Adipocyte (in vitro differentiated cells): ENCODE measurements at regions not wholly inside any gene's neighbourhood (a gene's known extent, or its start where the extent isn't known, plus 50 kb on each side); places are given as distances from the start of the nearest gene placed in this dataset.
"Not testable (repeated sequence)": the region's sequence is repeated elsewhere in the genome, so short reads cannot be mapped to it uniquely, and the experiment has no call there.

Source experiments
- DNase-seq: peaks from one replicate; pipeline ENCODE4 v3.0.0-alpha.2; 2015; ENCODE audit warnings: low read depth
- H3K27me3 ChIP-seq: replicated peaks from 2 replicates; pipeline ENCODE4 v1.7.0; 2013; ENCODE audit warnings: mild to moderate bottlenecking, low read length, moderate library complexity; ENCODE audit not compliant: control insufficient read depth, insufficient read depth
- H3K36me3 ChIP-seq: 2 replicates; pipeline ENCODE4 v1.7.0; 2013; ENCODE audit warnings: low read length, mild to moderate bottlenecking, moderate library complexity; ENCODE audit not compliant: control insufficient read depth, insufficient read depth, severe bottlenecking
- H3K4me1 ChIP-seq: 2 replicates; pipeline ENCODE4 v1.7.0; 2013; ENCODE audit warnings: mild to moderate bottlenecking, low read length, moderate library complexity; ENCODE audit not compliant: control insufficient read depth, insufficient read depth
- H3K4me3 ChIP-seq: 2 replicates; pipeline ENCODE4 v1.7.0; 2013; ENCODE audit warnings: mild to moderate bottlenecking, low read length, moderate library complexity
- H3K9ac ChIP-seq: 2 replicates; pipeline ENCODE4 v1.7.0; 2013; ENCODE audit warnings: mild to moderate bottlenecking, low read length, moderate library complexity
- H3K9me3 ChIP-seq: 2 replicates; pipeline ENCODE4 v1.7.0; 2013; ENCODE audit warnings: mild to moderate bottlenecking, low read length, moderate library complexity; ENCODE audit not compliant: control insufficient read depth

GRCh38 chr16:22659933-22660332 lies 149.2 kb downstream of the NPIPB5 start:
- H3K4me3 ChIP-seq: no peak overlapping the region
- no peak overlapping the region for H3K9ac ChIP-seq
- H3K9me3 ChIP-seq: peaks cover 10% of the 10 kb centered on the region
- H3K27me3 ChIP-seq: peaks cover 52% of the 10 kb centered on the region
- H3K36me3 ChIP-seq: no peaks in the 10 kb centered on the region
- DNase-seq: no peak
- H3K4me1 ChIP-seq: no peaks in the 10 kb centered on the region

- no peaks in the 10 kb centered on the region for H3K36me3 ChIP-seq
- no peaks in the 10 kb centered on the region for H3K4me1 ChIP-seq
- no peak for DNase-seq
- H3K4me3 ChIP-seq: no peak overlapping the region
- H3K27me3 ChIP-seq: peaks cover 59% of the 10 kb centered on the region
- peaks cover 10% of the 10 kb centered on the region for H3K9me3 ChIP-seq
- H3K9ac ChIP-seq: no peak overlapping the region
Observed at GRCh38 chr16:22660441-22661160, 149.9 kb downstream of the NPIPB5 start.

- H3K9me3 ChIP-seq: peaks cover 10% of the 10 kb centered on the region
- peaks cover 65% of the 10 kb centered on the region for H3K27me3 ChIP-seq
- no peaks in the 10 kb centered on the region for H3K4me1 ChIP-seq
- no peaks in the 10 kb centered on the region for H3K36me3 ChIP-seq
- no peak overlapping the region for H3K9ac ChIP-seq
- DNase-seq: no peak
- H3K4me3 ChIP-seq: no peak overlapping the region
Observed at GRCh38 chr16:22661161-22661647, 150.5 kb downstream of the NPIPB5 start.

- peaks cover 10% of the 10 kb centered on the region for H3K9me3 ChIP-seq
- not testable (repeated sequence) for H3K4me1 ChIP-seq, DNase-seq, H3K4me3 ChIP-seq, H3K9ac ChIP-seq, H3K36me3 ChIP-seq
- peaks cover 67% of the 10 kb centered on the region for H3K27me3 ChIP-seq
Observed at GRCh38 chr16:22662958-22663357, 151.0 kb upstream of the HS3ST2 start.

- no peaks in the 10 kb centered on the region for H3K4me1 ChIP-seq
- H3K9ac ChIP-seq: no peak overlapping the region
- no peak for DNase-seq
- no peaks in the 10 kb centered on the region for H3K36me3 ChIP-seq
- H3K4me3 ChIP-seq: no peak overlapping the region
- peaks cover 10% of the 10 kb centered on the region for H3K9me3 ChIP-seq
- H3K27me3 ChIP-seq: peaks cover 67% of the 10 kb centered on the region
Observed at GRCh38 chr16:22663389-22664064, 150.4 kb upstream of the HS3ST2 start.

- no peak overlapping the region for H3K9ac ChIP-seq
- no peak for DNase-seq
- no peaks in the 10 kb centered on the region for H3K36me3 ChIP-seq
- peaks cover 68% of the 10 kb centered on the region for H3K27me3 ChIP-seq
- H3K9me3 ChIP-seq: peaks cover 10% of the 10 kb centered on the region
- no peak overlapping the region for H3K4me3 ChIP-seq
- H3K4me1 ChIP-seq: no peaks in the 10 kb centered on the region
Observed at GRCh38 chr16:22664132-22664531, 149.8 kb upstream of the HS3ST2 start.

GRCh38 chr16:22664561-22664997 lies 149.4 kb upstream of the HS3ST2 start:
- Histone ChIP-seq H3K4me3 (no peak overlapping the region), H3K36me3 (no peaks in the 10 kb centered on the region), H3K4me1 (no peaks in the 10 kb centered on the region), H3K9ac (no peak overlapping the region), H3K27me3 (peaks cover 66% of the 10 kb centered on the region), H3K9me3 (peaks cover 10% of the 10 kb centered on the region)
- DNase-seq: no peak

- DNase-seq: no peak
- H3K4me1 ChIP-seq: no peaks in the 10 kb centered on the region
- no peak overlapping the region for H3K4me3 ChIP-seq
- peaks cover 10% of the 10 kb centered on the region for H3K9me3 ChIP-seq
- no peaks in the 10 kb centered on the region for H3K36me3 ChIP-seq
- peaks cover 61% of the 10 kb centered on the region for H3K27me3 ChIP-seq
- H3K9ac ChIP-seq: no peak overlapping the region
Observed at GRCh38 chr16:22665048-22665797, 148.7 kb upstream of the HS3ST2 start.

GRCh38 chr16:22665803-22666202 lies 148.2 kb upstream of the HS3ST2 start:
- Histone ChIP-seq H3K4me3 (no peak overlapping the region), H3K9ac (no peak overlapping the region), H3K4me1 (no peaks in the 10 kb centered on the region), H3K27me3 (peaks cover 55% of the 10 kb centered on the region), H3K36me3 (no peaks in the 10 kb centered on the region), H3K9me3 (peaks cover 10% of the 10 kb centered on the region)
- no peak for DNase-seq

- DNase-seq: no peak
- no peaks in the 10 kb centered on the region for H3K36me3 ChIP-seq
- no peaks in the 10 kb centered on the region for H3K4me1 ChIP-seq
- H3K4me3 ChIP-seq: no peak overlapping the region
- peaks cover 46% of the 10 kb centered on the region for H3K27me3 ChIP-seq
- no peak overlapping the region for H3K9ac ChIP-seq
- no peaks in the 10 kb centered on the region for H3K9me3 ChIP-seq
Observed at GRCh38 chr16:22668318-22668717, 145.6 kb upstream of the HS3ST2 start.

GRCh38 chr16:22670044-22670536 lies 143.9 kb upstream of the HS3ST2 start:
- DNase-seq: no peak
- Histone ChIP-seq H3K4me3 (no peak overlapping the region), H3K27me3 (peaks cover 42% of the 10 kb centered on the region), H3K36me3 (no peaks in the 10 kb centered on the region), H3K9me3 (peaks cover 3% of the 10 kb centered on the region), H3K9ac (no peak overlapping the region), H3K4me1 (no peaks in the 10 kb centered on the region)
